Spinal cord (tissue), 9 donors: ENCODE measurements at regions not wholly inside any gene's neighbourhood (a gene's known extent, or its start where the extent isn't known, plus 50 kb on each side); places are given as distances from the start of the nearest gene placed in this dataset.
"Not testable (repeated sequence)": the region's sequence is repeated elsewhere in the genome, so short reads cannot be mapped to it uniquely, and the experiment has no call there.

Experiments used
- DNase-seq, 6 donors: peaks; one replicate each; pipeline versions ENCODE4 v3.0.0 to v3.0.0-alpha.2; 2013 to 2015; ENCODE audit warnings: low spot score in 6 of 6, low read depth in 4 of 6
- H3K27ac ChIP-seq: one replicate; pipeline ENCODE4 v1.5.1; 2013; ENCODE audit warnings: low read depth, low read length, control low read depth
- H3K27me3 ChIP-seq: one replicate; pipeline ENCODE4 v1.6.1; 2013; ENCODE audit warnings: low read length; ENCODE audit not compliant: control insufficient read depth, insufficient read depth
- H3K36me3 ChIP-seq: one replicate; pipeline ENCODE4 v1.6.1; 2013; ENCODE audit warnings: low read length; ENCODE audit not compliant: control insufficient read depth, insufficient read depth
- H3K4me1 ChIP-seq: one replicate; pipeline ENCODE4 v1.6.1; 2013; ENCODE audit warnings: low read length; ENCODE audit not compliant: control insufficient read depth, insufficient read depth
- H3K4me3 ChIP-seq: one replicate; pipeline ENCODE4 v1.5.1; 2013; ENCODE audit warnings: low read depth, low read length, control low read depth
- H3K9me3 ChIP-seq: one replicate; pipeline ENCODE4 v1.6.1; 2013; ENCODE audit warnings: low read length; ENCODE audit not compliant: control insufficient read depth, insufficient read depth
- WGBS: methylation state at CpG from one replicate; pipeline ENCODE4 v1.1.5; 2013; ENCODE audit warnings: missing lambda C conversion rate; ENCODE audit not compliant: insufficient coverage; 5-methylcytosine and 5-hydroxymethylcytosine counted together
- donor health status: healthy.

DNA sequence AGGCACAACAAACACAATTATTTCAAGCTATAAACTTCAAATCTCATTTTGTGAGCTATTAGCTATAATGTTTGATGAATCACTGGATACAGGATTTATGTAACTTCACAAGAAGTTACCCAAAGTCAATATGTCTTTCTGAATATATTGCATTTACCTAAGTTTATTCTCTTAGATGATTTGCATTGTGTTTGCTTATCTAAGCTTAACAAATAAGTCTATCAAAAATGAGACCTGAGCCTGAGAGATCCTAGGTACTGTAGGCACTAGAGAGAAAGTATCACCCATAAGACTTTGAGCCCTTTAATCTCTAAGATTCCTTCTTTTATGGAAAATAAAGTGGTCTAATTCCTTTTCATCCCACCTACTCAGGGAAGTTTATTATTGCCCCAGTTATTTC lies 178.2 kb downstream of the NAF1 start:
- Histone ChIP-seq H3K27ac (no peak overlapping the region), H3K4me1 (no peaks in the 10 kb centered on the region), H3K9me3 (no peaks in the 10 kb centered on the region), H3K4me3 (no peak overlapping the region), H3K36me3 (no peaks in the 10 kb centered on the region), H3K27me3 (no peaks in the 10 kb centered on the region)
- DNase-seq, result no peak

DNA sequence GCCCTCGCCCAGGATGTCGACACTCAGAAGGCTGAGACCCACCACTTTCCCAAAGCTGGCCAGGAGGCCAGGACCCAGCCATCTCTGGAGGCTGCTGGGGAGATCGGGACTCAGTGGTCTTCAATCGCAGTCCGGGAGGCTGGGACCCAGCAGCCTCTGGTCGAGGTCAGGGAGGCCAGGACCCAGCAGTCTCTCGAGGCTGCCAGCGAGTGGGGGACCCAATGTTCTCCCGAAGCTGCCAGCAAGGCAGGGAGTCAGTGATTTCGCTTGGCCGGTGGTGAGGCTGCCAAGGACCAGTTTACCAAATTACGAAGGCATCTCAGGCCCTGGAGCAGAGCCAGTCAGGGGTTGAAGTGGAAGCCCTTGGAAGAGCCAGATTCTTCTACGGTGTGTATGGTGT lies 181.6 kb downstream of the NAF1 start:
- H3K27me3 ChIP-seq, result no peaks in the 10 kb centered on the region
- H3K4me3 ChIP-seq, result no peak overlapping the region
- DNase-seq, result no peak
- no peaks in the 10 kb centered on the region for H3K36me3 ChIP-seq
- H3K27ac ChIP-seq, result no peak overlapping the region
- WGBS, result 95% methylated on average over 11 of the region's 13 CpGs
- H3K4me1 ChIP-seq, result no peaks in the 10 kb centered on the region
- H3K9me3 ChIP-seq, result no peaks in the 10 kb centered on the region

DNA sequence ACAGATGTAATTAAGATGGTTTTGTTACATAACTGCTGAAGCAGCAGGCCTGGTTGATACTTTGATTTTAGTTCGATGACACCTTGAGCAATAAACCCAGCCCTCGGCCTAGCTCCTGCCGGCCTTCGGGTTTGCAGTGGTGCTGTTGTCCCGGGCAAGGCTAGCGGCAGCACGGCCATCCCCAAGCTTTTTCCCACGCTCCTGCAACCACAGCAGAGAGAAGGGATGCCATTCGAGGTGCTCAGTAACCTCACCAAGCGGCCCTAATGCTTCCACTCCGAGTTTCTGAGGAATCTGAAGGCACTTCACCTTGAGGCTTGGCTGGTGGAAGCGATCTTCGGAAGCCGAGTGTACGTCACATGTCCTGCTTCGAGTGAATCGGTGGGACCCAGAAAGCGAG lies 182.1 kb downstream of the NAF1 start:
- H3K9me3 ChIP-seq, result no peaks in the 10 kb centered on the region
- no peak overlapping the region for H3K27ac ChIP-seq
- no peaks in the 10 kb centered on the region for H3K4me1 ChIP-seq
- no peaks in the 10 kb centered on the region for H3K27me3 ChIP-seq
- no peak overlapping the region for H3K4me3 ChIP-seq
- H3K36me3 ChIP-seq, result no peaks in the 10 kb centered on the region
- DNase-seq, result no peak
- WGBS, result 95% methylated on average over 17 of the region's 18 CpGs

DNA sequence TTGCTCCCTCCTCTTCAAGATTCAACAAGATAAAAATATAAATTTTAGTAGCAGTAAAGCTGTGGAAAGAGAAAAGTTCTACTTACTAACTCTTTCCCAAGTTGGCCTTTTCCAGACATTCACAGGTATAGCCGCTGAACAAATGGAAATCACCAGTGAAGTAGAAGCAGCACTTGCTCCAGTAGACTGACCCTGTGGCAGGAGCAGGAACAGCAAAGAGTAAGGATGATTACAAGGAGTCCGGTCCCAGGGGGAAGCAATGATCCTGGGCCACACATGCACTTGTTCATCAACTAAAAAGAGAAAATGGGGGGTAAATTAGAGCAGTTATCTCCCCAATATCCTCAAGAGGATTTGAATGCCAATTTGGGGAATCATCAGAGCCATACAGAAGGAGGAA lies 184.9 kb downstream of the NAF1 start:
- Histone ChIP-seq H3K4me1 (no peaks in the 10 kb centered on the region), H3K9me3 (no peaks in the 10 kb centered on the region)
- DNase-seq, result no peak

DNA sequence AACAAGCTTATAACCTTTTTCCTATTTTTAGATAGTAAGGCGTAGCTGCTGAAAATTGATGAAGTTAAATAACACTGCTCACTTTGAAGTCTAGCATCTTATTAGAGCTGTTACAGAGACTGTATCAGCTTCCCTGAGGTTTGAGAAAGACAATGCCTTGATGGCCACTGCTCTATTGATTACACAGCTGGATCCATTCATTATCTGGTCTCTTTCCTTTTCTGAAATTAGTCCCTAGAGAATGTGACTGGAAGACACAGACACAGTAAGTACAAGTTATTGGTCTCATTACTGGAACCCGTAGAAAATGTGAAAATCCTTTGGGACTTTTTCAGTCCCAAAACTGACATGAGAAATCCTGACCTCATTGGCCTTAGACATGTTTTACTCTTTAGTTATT lies 188.3 kb downstream of the NAF1 start:
- Histone ChIP-seq H3K9me3 (no peaks in the 10 kb centered on the region), H3K4me3 (no peak overlapping the region), H3K36me3 (no peaks in the 10 kb centered on the region), H3K27ac (no peak overlapping the region), H3K27me3 (no peaks in the 10 kb centered on the region), H3K4me1 (no peaks in the 10 kb centered on the region)
- peak in 1 of 6 donors; percentile 68 for DNase-seq
- no CpG with 5 or more reads among the region's 2 CpGs for WGBS

More for the DNA sequence above, 184.9 kb downstream of the NAF1 start:
- Histone ChIP-seq H3K27me3 (no peaks in the 10 kb centered on the region), H3K36me3 (no peaks in the 10 kb centered on the region), H3K4me3 (no peak overlapping the region), H3K27ac (no peak overlapping the region)
- 100% methylated on average over 1 of the region's 2 CpGs for WGBS

DNA sequence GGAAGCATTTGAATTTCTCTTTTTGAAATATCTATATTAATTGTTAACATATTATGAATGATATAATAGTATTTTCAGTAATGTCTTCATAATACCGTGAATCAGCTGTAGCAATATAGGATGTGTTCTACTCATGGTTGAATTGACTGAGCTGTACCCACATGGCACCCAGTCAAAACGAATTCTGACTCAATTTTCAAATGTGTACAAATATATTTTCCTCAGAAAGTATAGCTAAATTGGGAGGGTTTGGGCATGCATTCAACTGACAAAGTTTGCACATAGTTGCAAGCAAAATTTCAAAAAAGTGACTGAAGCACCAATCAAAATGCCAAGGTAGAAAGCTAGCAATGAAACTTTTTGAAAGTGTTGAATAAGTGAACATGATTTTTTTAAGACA lies 188.9 kb downstream of the NAF1 start:
- no peaks in the 10 kb centered on the region for H3K27me3 ChIP-seq
- no peaks in the 10 kb centered on the region for H3K36me3 ChIP-seq
- DNase-seq, result no peak
- H3K4me3 ChIP-seq, result no peak overlapping the region
- no peaks in the 10 kb centered on the region for H3K4me1 ChIP-seq
- H3K9me3 ChIP-seq, result no peaks in the 10 kb centered on the region
- no peak overlapping the region for H3K27ac ChIP-seq
- no CpG with 5 or more reads among the region's 2 CpGs for WGBS

DNA sequence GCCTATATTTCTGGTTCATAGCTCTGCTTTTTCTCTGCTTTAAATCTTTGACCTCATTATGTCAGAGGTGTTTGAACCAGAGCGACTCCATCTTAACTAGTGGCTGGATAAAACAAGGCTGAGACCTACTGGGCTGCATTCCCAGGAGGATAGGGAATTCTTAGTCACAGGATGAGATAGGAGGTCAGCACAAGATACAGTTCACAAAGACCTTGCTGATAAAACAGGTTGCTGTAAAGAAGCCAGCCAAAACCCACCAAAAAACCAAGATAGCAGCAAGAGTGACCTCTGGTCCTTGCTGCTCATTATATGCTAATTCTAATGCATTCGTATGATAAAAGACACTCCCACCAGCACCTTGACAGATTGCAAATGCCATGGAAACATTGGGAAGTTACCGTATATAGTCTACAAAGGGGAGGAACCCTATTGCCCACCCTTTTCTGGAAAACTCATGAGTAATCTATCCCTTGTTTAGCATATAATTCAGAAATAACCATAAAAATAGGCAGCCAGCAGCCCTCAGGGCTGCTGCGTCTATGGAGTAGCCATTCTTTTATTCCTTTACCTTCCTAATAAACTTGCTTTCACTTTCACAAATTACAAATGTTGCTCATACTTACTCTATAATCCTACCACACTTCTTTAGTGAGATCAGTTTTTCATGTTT lies 193.9 kb downstream of the NAF1 start:
- Histone ChIP-seq H3K9me3 (no peaks in the 10 kb centered on the region), H3K4me3 (no peak overlapping the region), H3K27ac (no peak overlapping the region), H3K27me3 (no peaks in the 10 kb centered on the region), H3K36me3 (no peaks in the 10 kb centered on the region), H3K4me1 (no peaks in the 10 kb centered on the region)
- DNase-seq, result no peak
- 100% methylated on average over 2 of the region's 4 CpGs for WGBS

DNA sequence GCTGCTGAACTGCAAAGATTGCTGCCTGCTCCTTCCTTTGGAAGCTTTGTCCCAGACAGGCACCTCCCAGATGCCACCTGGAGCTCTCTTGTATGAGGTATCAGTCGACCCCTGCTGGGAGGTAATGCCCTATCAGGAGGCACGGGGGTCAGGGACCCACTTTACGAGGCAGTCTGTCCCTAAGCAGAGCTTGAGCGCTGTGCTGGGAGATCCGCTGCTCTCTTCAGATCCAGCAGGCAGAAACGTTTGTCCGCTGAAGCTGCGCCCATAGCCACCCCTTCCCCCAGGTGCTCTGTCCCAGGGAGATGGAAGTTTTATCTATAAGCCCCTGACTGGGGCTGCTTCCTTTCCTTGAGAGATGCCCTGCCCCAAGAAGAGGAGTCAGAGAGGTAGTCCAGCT lies 197.5 kb downstream of the NAF1 start:
- WGBS, result 79% methylated on average over 5 of the region's 8 CpGs
- Histone ChIP-seq H3K27ac (no peak overlapping the region), H3K27me3 (no peaks in the 10 kb centered on the region), H3K4me1 (no peaks in the 10 kb centered on the region), H3K4me3 (no peak overlapping the region), H3K9me3 (no peaks in the 10 kb centered on the region), H3K36me3 (no peaks in the 10 kb centered on the region)
- no peak for DNase-seq

DNA sequence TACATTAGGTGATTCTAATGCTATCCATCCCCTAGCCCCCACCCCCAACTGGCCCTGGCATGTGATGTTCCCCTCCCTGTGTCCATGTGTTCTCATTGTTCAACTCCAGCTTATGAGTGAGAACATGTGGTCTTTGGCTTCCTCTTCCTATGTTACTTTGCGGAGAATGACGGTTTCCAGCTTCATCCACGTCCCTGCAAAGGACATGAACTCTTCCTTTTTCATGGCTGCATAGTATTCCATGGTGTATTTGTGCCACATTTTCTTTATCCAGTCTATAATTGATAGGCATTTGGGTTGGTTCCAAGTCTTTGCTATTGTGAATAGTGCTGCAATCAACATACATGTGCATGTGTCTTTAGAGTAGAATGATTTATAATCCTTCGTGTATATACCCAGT lies 200.7 kb downstream of the NAF1 start:
- H3K36me3 ChIP-seq, H3K4me1 ChIP-seq, H3K4me3 ChIP-seq, H3K27ac ChIP-seq, H3K9me3 ChIP-seq, H3K27me3 ChIP-seq, DNase-seq: not testable (repeated sequence)
- WGBS, result 100% methylated on average over 3 of the region's 4 CpGs

DNA sequence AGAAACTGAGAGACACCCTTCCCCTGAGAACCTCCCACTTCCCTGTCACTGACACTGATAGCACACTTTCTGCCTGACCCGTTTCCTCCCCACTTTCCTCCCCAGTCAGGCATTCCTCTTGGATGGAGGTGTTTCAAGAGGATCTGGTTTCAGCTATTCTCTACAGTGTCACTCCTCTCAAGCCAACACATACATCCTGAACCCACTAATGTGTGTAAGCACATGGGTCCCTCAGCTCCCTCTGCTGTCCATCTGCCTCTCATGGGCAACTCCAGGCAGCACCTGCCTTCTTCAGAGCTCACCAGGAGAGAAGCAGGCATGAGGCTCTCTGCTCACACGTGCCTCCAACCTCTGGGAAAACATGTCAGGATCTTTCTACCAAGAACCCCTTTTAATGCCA lies 207.6 kb downstream of the NAF1 start:
- Histone ChIP-seq H3K4me1 (no peaks in the 10 kb centered on the region), H3K27me3 (no peaks in the 10 kb centered on the region), H3K4me3 (no peak overlapping the region), H3K27ac (no peak overlapping the region), H3K36me3 (no peaks in the 10 kb centered on the region), H3K9me3 (no peaks in the 10 kb centered on the region)
- WGBS, result 72% methylated on average over 1 of the region's 2 CpGs
- DNase-seq, result no peak
